Prostate gland (tissue), 2 donors: ENCODE measurements at regions not wholly inside any gene's neighbourhood (a gene's known extent, or its start where the extent isn't known, plus 50 kb on each side); places are given as distances from the start of the nearest gene placed in this dataset.

Experiments used
- CTCF ChIP-seq, 4 experiments: fragments of 200-600 bp in 2 of 4; fragments of 450-650 bp in 2 of 4; sonication (generic) in 2 of 4; IDR thresholded peaks; 1 replicate in 3 of 4; 2 replicates in 1 of 4; pipeline ENCODE4 v1.5.1; 2016 to 2019; ENCODE audit warnings: antibody characterized with exemption in 4 of 4, mild to moderate bottlenecking in 2 of 4, moderate library complexity in 2 of 4
- POLR2A ChIP-seq: fragments of 450-650 bp; IDR thresholded peaks from one replicate; pipeline ENCODE4 v1.6.1; 2016; ENCODE audit warnings: antibody characterized with exemption, mild to moderate bottlenecking

GRCh38 chr6:56730663-56731529 is 88.2 kb upstream of the DST start:
- TF ChIP-seq CTCF (IDR thresholded peaks at IDR 0.05) (no peak), POLR2A (no peak)
